SK-N-SH (cell line): ENCODE measurements at regions not wholly inside any gene's neighbourhood (a gene's known extent, or its start where the extent isn't known, plus 50 kb on each side); places are given as distances from the start of the nearest gene placed in this dataset.
A peak's percentile ranks its signal among the peaks of the same experiment; 100 is the strongest.
"Not testable (repeated sequence)": the region's sequence is repeated elsewhere in the genome, so short reads cannot be mapped to it uniquely, and the experiment has no call there.

Source experiments
- CTCF ChIA-PET: fragments of 300-600, 350-600 bp; formaldehyde crosslinking; extraction: SDS; loops from one replicate; lab custom pipeline; 2021; lab: Yijun Ruan, JAX
- POLR2A ChIA-PET: fragments of 350-600 bp; sonication (Branson Sonifier 250); formaldehyde crosslinking; extraction: SDS; loops from one replicate; lab custom pipeline; 2020; ENCODE audit warnings: antibody characterized with exemption, inconsistent platforms; lab: Yijun Ruan, JAX
- DNase-seq: peaks from one replicate; pipeline ENCODE4 v3.0.0; 2012
- H2AFZ ChIP-seq: fragments of 200-600 bp; sonication (generic); 2 replicates; pipeline ENCODE4 v1.8.1; 2016; ENCODE audit warnings: antibody characterized with exemption, mild to moderate bottlenecking, low read depth
- H3F3A ChIP-seq: fragments of 200-600 bp; sonication (generic); replicated peaks from 2 replicates; pipeline ENCODE3; 2016; ENCODE audit warnings: antibody characterized with exemption, mild to moderate bottlenecking; ENCODE audit not compliant: insufficient read depth
- H3K27ac ChIP-seq, 2 experiments: fragments of 200-500 bp in 1 of 2; fragments of 200-600 bp in 1 of 2; sonication (Bioruptor generic) in 1 of 2; sonication (generic), shearing (Covaris generic) in 1 of 2; 2 replicates each; pipeline versions ENCODE4 v1.5.1 to v1.6.1; 2014 to 2016; ENCODE audit warnings: low read depth in 2 of 2, inconsistent platforms in 1 of 2, low read length in 1 of 2, mild to moderate bottlenecking in 1 of 2, mixed read lengths in 1 of 2
- H3K27me3 ChIP-seq: fragments of 200-600 bp; sonication (generic), shearing (Covaris generic); 2 replicates; pipeline ENCODE4 v1.6.1; 2016; ENCODE audit warnings: mixed run types; ENCODE audit not compliant: insufficient read depth
- H3K36me3 ChIP-seq, 2 experiments: fragments of 200-500 bp in 1 of 2; fragments of 200-600 bp in 1 of 2; sonication (Bioruptor generic) in 1 of 2; sonication (generic) in 1 of 2; replicated peaks in 1 of 2; 2 replicates each; pipeline versions ENCODE3 to v1.5.1; 2014 to 2016; ENCODE audit warnings: low read length in 1 of 2, mild to moderate bottlenecking in 1 of 2; ENCODE audit not compliant: insufficient read depth in 2 of 2, control insufficient read depth in 1 of 2
- H3K4me1 ChIP-seq, 2 experiments: fragments of 200-500 bp in 1 of 2; fragments of 200-600 bp in 1 of 2; sonication (Bioruptor generic) in 1 of 2; sonication (generic), shearing (Covaris generic) in 1 of 2; 2 replicates each; pipeline versions ENCODE4 v1.5.1 to v1.6.1; 2014 to 2016; ENCODE audit warnings: low read depth in 1 of 2, low read length in 1 of 2, mixed run types in 1 of 2; ENCODE audit not compliant: insufficient read depth in 2 of 2, control insufficient read depth in 1 of 2
- H3K4me2 ChIP-seq: fragments of 200-600 bp; sonication (generic), shearing (Covaris generic); 2 replicates; pipeline ENCODE4 v1.6.1; 2017; ENCODE audit warnings: mixed run types
- H3K4me3 ChIP-seq, 2 experiments: fragments of 200-500 bp in 1 of 2; fragments of 200-600 bp in 1 of 2; sonication (Bioruptor generic) in 1 of 2; sonication (generic), shearing (Covaris generic) in 1 of 2; 2 replicates each; pipeline versions ENCODE4 v1.5.1 to v1.8.1; 2014 to 2016; ENCODE audit warnings: low read depth in 2 of 2, inconsistent platforms in 1 of 2, low read length in 1 of 2, mild to moderate bottlenecking in 1 of 2, mixed read lengths in 1 of 2, moderate library complexity in 1 of 2
- H3K79me2 ChIP-seq: fragments of 200-600 bp; sonication (generic); 2 replicates; pipeline ENCODE4 v1.8.1; 2017; ENCODE audit warnings: mild to moderate bottlenecking; ENCODE audit not compliant: insufficient read depth
- H3K9ac ChIP-seq: fragments of 200-600 bp; sonication (generic); 2 replicates; pipeline ENCODE4 v1.6.1; 2017; ENCODE audit warnings: mixed run types
- H3K9me2 ChIP-seq: fragments of 200-600 bp; sonication (generic); 2 replicates; pipeline ENCODE4 v1.6.1; 2017; ENCODE audit warnings: mixed run types
- H3K9me3 ChIP-seq: fragments of 200-600 bp; sonication (generic); 2 replicates; pipeline ENCODE4 v1.6.1; 2017; ENCODE audit warnings: mixed run types, mild to moderate bottlenecking, moderate library complexity
- H4K20me1 ChIP-seq: fragments of 200-600 bp; sonication (generic); 2 replicates; pipeline ENCODE4 v1.6.1; 2017; ENCODE audit warnings: mild to moderate bottlenecking, mixed run types; ENCODE audit not compliant: insufficient read depth
- ELF1 ChIP-seq: IDR thresholded peaks from 2 replicates; pipeline ENCODE4 v1.4.0; 2012
- FOSL2 ChIP-seq: IDR thresholded peaks from 2 replicates; pipeline ENCODE4 v1.4.0; 2012; ENCODE audit warnings: low read depth, mild to moderate bottlenecking, moderate library complexity, borderline replicate concordance
- FOXJ3 ChIP-seq: sonication (generic); formaldehyde crosslinking; IDR thresholded peaks from 2 replicates; pipeline ENCODE4 v1.5.1; 2020; ENCODE audit warnings: mild to moderate bottlenecking, missing genetic modification reagents
- GABPA ChIP-seq: IDR thresholded peaks from 2 replicates; pipeline ENCODE4 v1.4.0; 2012; ENCODE audit warnings: low read depth, mild to moderate bottlenecking
- JUND ChIP-seq: IDR thresholded peaks from 2 replicates; pipeline ENCODE4 v1.4.0; 2012
- MXI1 ChIP-seq: IDR thresholded peaks from 2 replicates; pipeline ENCODE4 v1.6.1; 2012; ENCODE audit warnings: mild to moderate bottlenecking, low read depth, low read length, improper control_type of control experiment
- NFIC ChIP-seq: IDR thresholded peaks from 2 replicates; pipeline ENCODE4 v1.4.0; 2012; ENCODE audit warnings: borderline replicate concordance
- POLR2AphosphoS5 ChIP-seq: IDR thresholded peaks from 2 replicates; pipeline ENCODE4 v1.6.1; 2012; ENCODE audit warnings: low read depth, low read length
- RAD21 ChIP-seq: IDR thresholded peaks from 2 replicates; pipeline ENCODE4 v1.6.1; 2012; ENCODE audit warnings: mild to moderate bottlenecking, low read length
- RFX5 ChIP-seq: IDR thresholded peaks from 2 replicates; pipeline ENCODE4 v1.6.1; 2012; ENCODE audit warnings: mild to moderate bottlenecking, improper control_type of control experiment, low read length
- RXRA ChIP-seq: IDR thresholded peaks from 2 replicates; pipeline ENCODE4 v1.4.0; 2012; ENCODE audit warnings: low read depth, mild to moderate bottlenecking, borderline replicate concordance
- TAF1 ChIP-seq: IDR thresholded peaks from 2 replicates; pipeline ENCODE4 v1.6.1; 2012; ENCODE audit warnings: low read depth, mild to moderate bottlenecking, low read length, moderate library complexity, borderline replicate concordance
- WGBS: methylation state at CpG from one replicate; pipeline ENCODE4 v1.1.6; 2017; ENCODE audit warnings: low lambda C conversion rate; 5-methylcytosine and 5-hydroxymethylcytosine counted together
- TF ChIP-seq, protein P1 (sequence below): IDR thresholded peaks from 2 replicates; pipeline ENCODE4 v1.4.0; 2012; ENCODE audit warnings: low read depth, borderline replicate concordance
- TF ChIP-seq, protein P2 (sequence below): IDR thresholded peaks from 2 replicates; pipeline ENCODE4 v1.4.0; 2012; ENCODE audit warnings: low read depth, borderline replicate concordance
- TF ChIP-seq, protein P3 (sequence below): IDR thresholded peaks from 2 replicates; pipeline ENCODE4 v1.4.0; 2012; ENCODE audit warnings: low read depth

DNA sequence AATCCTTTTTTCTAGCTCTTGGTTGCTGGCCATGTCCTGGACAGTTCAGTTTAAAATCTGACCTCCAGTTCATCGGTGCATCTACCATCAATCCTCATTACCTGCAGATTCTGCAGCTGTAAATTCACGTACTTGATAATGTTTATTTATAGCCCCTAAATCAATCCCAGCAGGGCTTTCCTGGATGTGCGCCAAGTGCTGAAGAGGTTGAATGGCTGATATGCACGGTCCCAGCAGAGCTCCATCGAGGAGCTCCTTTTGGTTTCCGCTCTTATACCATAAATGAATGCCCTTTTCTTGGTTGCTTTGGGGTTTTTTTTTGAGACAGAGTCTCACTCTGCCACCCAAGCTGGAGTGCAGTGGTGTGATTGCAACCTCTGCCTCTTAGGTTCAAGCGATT is 91.2 kb upstream of the CCZ1B start:
- Histone ChIP-seq H3K27ac (no peak overlapping the region), H3K9me3 (no peaks in the 10 kb centered on the region), H3K4me1 (no peaks in the 10 kb centered on the region; a peak in 1 of 4 replicates), H3K9me2 (no peaks in the 10 kb centered on the region), H3K27me3 (no peaks in the 10 kb centered on the region), H3F3A (no peaks in the 10 kb centered on the region), H2AFZ (no peak overlapping the region), H3K36me3 (no peaks in the 10 kb centered on the region), H3K79me2 (no peaks in the 10 kb centered on the region), H4K20me1 (no peaks in the 10 kb centered on the region), H3K4me3 (no peak overlapping the region), H3K4me2 (no peak overlapping the region), H3K9ac (no peak overlapping the region)
- WGBS, result 16% methylated on average over 7 of the region's 7 CpGs
- DNase-seq, result peak; percentile 42
- TF ChIP-seq MXI1 (no peak), NFIC (no peak), JUND (no peak), POLR2AphosphoS5 (no peak), FOXJ3 (CRISPR knock-in tag) (no peak), ELF1 (no peak), FOSL2 (no peak), GABPA (no peak), RFX5 (no peak), RAD21 (no peak), RXRA (no peak), TAF1 (no peak)
- TF ChIP-seq, protein P1, sequence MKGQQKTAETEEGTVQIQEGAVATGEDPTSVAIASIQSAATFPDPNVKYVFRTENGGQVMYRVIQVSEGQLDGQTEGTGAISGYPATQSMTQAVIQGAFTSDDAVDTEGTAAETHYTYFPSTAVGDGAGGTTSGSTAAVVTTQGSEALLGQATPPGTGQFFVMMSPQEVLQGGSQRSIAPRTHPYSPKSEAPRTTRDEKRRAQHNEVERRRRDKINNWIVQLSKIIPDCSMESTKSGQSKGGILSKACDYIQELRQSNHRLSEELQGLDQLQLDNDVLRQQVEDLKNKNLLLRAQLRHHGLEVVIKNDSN, result no peak
- TF ChIP-seq, protein P2, sequence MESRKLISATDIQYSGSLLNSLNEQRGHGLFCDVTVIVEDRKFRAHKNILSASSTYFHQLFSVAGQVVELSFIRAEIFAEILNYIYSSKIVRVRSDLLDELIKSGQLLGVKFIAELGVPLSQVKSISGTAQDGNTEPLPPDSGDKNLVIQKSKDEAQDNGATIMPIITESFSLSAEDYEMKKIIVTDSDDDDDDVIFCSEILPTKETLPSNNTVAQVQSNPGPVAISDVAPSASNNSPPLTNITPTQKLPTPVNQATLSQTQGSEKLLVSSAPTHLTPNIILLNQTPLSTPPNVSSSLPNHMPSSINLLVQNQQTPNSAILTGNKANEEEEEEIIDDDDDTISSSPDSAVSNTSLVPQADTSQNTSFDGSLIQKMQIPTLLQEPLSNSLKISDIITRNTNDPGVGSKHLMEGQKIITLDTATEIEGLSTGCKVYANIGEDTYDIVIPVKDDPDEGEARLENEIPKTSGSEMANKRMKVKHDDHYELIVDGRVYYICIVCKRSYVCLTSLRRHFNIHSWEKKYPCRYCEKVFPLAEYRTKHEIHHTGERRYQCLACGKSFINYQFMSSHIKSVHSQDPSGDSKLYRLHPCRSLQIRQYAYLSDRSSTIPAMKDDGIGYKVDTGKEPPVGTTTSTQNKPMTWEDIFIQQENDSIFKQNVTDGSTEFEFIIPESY, result no peak
- TF ChIP-seq, protein P3, sequence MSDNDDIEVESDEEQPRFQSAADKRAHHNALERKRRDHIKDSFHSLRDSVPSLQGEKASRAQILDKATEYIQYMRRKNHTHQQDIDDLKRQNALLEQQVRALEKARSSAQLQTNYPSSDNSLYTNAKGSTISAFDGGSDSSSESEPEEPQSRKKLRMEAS, result no peak
- ChIA-PET CTCF (interaction anchor here (0.6 to 2.1 kb wide), 2 partner anchors 14 to 497 kb away, joined by 3 to 11 read pairs; no protein-coding TSS in a partner anchor), POLR2A (no interaction called here)

DNA sequence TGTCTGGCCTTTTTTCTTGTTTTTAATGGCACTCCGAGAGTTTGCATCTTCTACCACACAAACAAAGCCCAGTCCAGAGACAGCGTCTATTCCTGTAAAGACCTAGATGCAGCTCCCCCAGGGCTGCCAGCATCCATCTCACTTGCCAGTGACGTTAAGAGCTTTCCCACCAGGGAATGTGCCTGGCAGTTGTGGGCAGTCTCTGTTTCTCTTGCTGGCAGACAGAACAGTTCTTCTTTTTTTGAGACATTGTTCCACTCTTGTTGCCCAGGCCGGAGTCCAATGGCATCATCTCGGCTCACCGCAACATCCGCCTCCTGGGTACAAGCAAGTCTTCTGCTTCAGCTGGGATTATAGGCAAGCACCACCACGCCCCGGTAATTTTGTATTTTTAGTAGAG is 93.1 kb upstream of the CCZ1B start:
- 54% methylated on average over 9 of the region's 9 CpGs for WGBS
- H3K4me3 ChIP-seq, H3K36me3 ChIP-seq, H2AFZ ChIP-seq, H3K27ac ChIP-seq, H3F3A ChIP-seq, POLR2A ChIA-PET, H3K9me3 ChIP-seq, H3K4me2 ChIP-seq, H3K27me3 ChIP-seq, H4K20me1 ChIP-seq, H3K9me2 ChIP-seq, CTCF ChIA-PET, H3K79me2 ChIP-seq, DNase-seq, H3K4me1 ChIP-seq, H3K9ac ChIP-seq: not testable (repeated sequence)

DNA sequence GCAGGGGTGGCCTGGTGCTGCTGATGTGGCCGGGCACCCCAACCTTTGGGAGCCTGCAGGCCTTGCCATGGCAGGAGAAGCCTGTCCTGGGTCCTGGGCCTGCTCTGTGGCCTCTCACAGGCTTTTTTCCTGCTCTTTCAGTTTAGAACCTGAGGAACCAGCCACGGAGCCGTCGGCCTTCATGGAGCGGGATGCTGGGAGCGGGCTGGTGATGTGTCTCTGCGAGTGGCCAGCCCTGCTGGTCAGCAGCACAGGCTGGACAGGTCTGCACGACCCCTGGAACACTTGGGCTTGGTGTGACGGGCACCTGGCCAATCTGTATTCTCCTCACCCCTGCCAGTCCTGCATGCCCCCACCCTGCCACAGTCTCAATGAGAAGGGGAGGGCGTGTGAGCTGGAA is 98.4 kb upstream of the CCZ1B start:
- H3K4me1 ChIP-seq, H3K4me3 ChIP-seq, H2AFZ ChIP-seq, H3K79me2 ChIP-seq, H3K9me2 ChIP-seq, H3K27ac ChIP-seq, H3K9me3 ChIP-seq, H3F3A ChIP-seq, H3K36me3 ChIP-seq, POLR2A ChIA-PET, CTCF ChIA-PET, H4K20me1 ChIP-seq, H3K9ac ChIP-seq, DNase-seq, H3K27me3 ChIP-seq, H3K4me2 ChIP-seq: not testable (repeated sequence)
- WGBS, result 59% methylated on average over 8 of the region's 10 CpGs

DNA sequence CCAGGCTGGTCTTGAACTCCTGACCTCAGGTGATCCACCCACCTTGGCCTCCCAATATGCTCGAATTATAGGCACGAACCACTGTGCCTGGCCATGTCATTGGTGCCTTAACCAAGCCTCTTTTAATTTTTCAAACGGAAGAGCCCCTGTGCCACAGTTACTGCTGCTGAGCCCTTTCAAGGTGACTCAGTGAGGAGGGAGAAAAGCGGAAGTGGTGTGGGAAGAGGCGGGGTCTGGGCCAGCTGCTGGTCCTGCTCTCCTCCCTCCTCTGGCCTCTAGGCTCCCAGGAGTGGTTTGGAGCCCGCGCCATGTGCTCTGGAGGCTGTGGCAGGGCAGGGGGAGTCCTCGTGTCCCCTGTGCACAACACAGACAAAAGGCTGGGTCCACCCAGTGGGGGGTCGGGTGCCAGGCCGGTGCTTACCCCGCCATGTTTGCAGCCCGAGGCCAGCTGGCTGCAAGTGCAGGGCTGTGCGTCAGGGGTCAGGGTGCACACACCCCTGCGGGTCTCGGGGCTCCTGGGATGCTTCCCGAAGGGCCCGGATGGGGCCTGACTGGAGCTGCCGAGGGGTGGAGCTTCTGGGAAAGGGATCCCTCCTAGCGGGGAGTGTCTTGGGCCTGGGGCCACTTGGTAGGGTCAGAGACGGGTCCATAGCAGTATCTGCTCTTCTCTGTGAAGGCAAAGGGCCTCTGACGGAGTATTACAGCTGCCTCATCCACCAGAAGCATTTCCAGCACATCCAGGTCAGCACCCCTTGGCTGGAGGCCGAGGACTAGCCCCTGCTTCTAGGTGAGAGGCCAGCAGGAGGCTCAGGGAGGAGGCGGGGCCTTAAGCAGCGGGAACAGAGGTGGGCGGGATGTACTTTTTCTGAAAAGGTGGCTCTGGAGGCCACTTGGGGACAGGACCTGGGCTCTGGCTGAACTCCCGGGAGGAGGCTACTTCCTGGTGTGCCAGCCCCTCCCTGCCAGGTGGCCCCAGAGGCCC is 100.4 kb upstream of the CCZ1B start:
- H3K9me3 ChIP-seq, H3K79me2 ChIP-seq, H3F3A ChIP-seq, H3K4me3 ChIP-seq, H4K20me1 ChIP-seq, DNase-seq, H3K27ac ChIP-seq, H3K9ac ChIP-seq, H3K4me1 ChIP-seq, H3K36me3 ChIP-seq, CTCF ChIA-PET, H2AFZ ChIP-seq, H3K4me2 ChIP-seq, H3K27me3 ChIP-seq, H3K9me2 ChIP-seq, POLR2A ChIA-PET: not testable (repeated sequence)
- WGBS, result 63% methylated on average over 19 of the region's 26 CpGs
